HG02973 (cell line): ENCODE measurements at regions not wholly inside any gene's neighbourhood (a gene's known extent, or its start where the extent isn't known, plus 50 kb on each side); places are given as distances from the start of the nearest gene placed in this dataset.

ENCODE experiments used
- ATAC-seq: cut with Tn5 transposase; IDR thresholded peaks from one replicate; pipeline ENCODE4 v1.9.1; 2021; ENCODE audit warnings: moderate library complexity; ENCODE audit not compliant: unreplicated experiment

GRCh38 chr20:52744441-52744840 lies 227.7 kb upstream of the TSHZ2 start:
- ATAC-seq, result no peak

GRCh38 chr20:52738081-52738480 lies 234.1 kb upstream of the TSHZ2 start:
- no peak for ATAC-seq

- no peak for ATAC-seq
Measured at GRCh38 chr20:52736507-52736906, 235.7 kb upstream of the TSHZ2 start.

GRCh38 chr20:52731093-52731492 lies 241.1 kb upstream of the TSHZ2 start:
- no peak for ATAC-seq

GRCh38 chr20:52727740-52728456 lies 244.3 kb upstream of the TSHZ2 start:
- ATAC-seq, result no peak

- ATAC-seq, result no peak
Measured at GRCh38 chr20:52724541-52724940, 247.6 kb upstream of the TSHZ2 start.

- no peak for ATAC-seq
Measured at GRCh38 chr20:52722926-52723688, 249.1 kb upstream of the TSHZ2 start.

- no peak for ATAC-seq
Measured at GRCh38 chr20:52708137-52708536, 264.0 kb upstream of the TSHZ2 start.

- ATAC-seq, result no peak
Measured at GRCh38 chr20:52704553-52704952, 267.6 kb upstream of the TSHZ2 start.

- ATAC-seq, result no peak
Measured at GRCh38 chr20:52688345-52688744, 283.8 kb upstream of the TSHZ2 start.

GRCh38 chr20:52684905-52685304 lies 287.3 kb upstream of the TSHZ2 start:
- no peak for ATAC-seq

GRCh38 chr20:52684176-52684575 lies 288.0 kb upstream of the TSHZ2 start:
- no peak for ATAC-seq

GRCh38 chr20:52683761-52684160 lies 288.4 kb upstream of the TSHZ2 start:
- ATAC-seq, result no peak

- ATAC-seq, result no peak
Measured at GRCh38 chr20:52682237-52682636, 289.9 kb upstream of the TSHZ2 start.

GRCh38 chr20:52681288-52681687 lies 290.9 kb upstream of the TSHZ2 start:
- no peak for ATAC-seq

GRCh38 chr20:52677216-52677615 lies 294.9 kb upstream of the TSHZ2 start:
- ATAC-seq, result no peak

- no peak for ATAC-seq
Measured at GRCh38 chr20:52676283-52676995, 295.7 kb upstream of the TSHZ2 start.

- no peak for ATAC-seq
Measured at GRCh38 chr20:52675375-52675774, 296.8 kb upstream of the TSHZ2 start.

- no peak for ATAC-seq
Measured at GRCh38 chr20:52668626-52669025, 303.5 kb upstream of the TSHZ2 start.

- no peak for ATAC-seq
Measured at GRCh38 chr20:52667358-52667757, 304.8 kb upstream of the TSHZ2 start.

GRCh38 chr20:52665441-52665840 lies 306.7 kb upstream of the TSHZ2 start:
- ATAC-seq, result no peak

GRCh38 chr20:52655395-52655794 lies 316.8 kb upstream of the TSHZ2 start:
- ATAC-seq, result no peak
